IPS-NIHi11 (cell line): ENCODE measurements at regions not wholly inside any gene's neighbourhood (a gene's known extent, or its start where the extent isn't known, plus 50 kb on each side); places are given as distances from the start of the nearest gene placed in this dataset.

Source experiments
- DNase-seq: peaks from one replicate; pipeline ENCODE4 v3.0.0; 2012; ENCODE audit warnings: mixed read lengths, low spot score

- no peak for DNase-seq
Measured at GRCh38 chr10:10126218-10126617, 891.5 kb upstream of the CELF2 start.

- no peak for DNase-seq
Measured at GRCh38 chr10:10128387-10128786, 889.3 kb upstream of the CELF2 start.

- no peak for DNase-seq
Measured at GRCh38 chr10:10130686-10131085, 887.0 kb upstream of the CELF2 start.

GRCh38 chr10:10132009-10132408 is 885.7 kb upstream of the CELF2 start:
- DNase-seq = no peak

- DNase-seq = no peak
Measured at GRCh38 chr10:10133281-10133680, 884.4 kb upstream of the CELF2 start.

GRCh38 chr10:10138685-10139084 is 879.0 kb upstream of the CELF2 start:
- no peak for DNase-seq

GRCh38 chr10:10141782-10142382 is 875.8 kb upstream of the CELF2 start:
- no peak for DNase-seq

GRCh38 chr10:10146604-10147003 is 871.1 kb upstream of the CELF2 start:
- no peak for DNase-seq

- DNase-seq = no peak
Measured at GRCh38 chr10:10149899-10150298, 867.8 kb upstream of the CELF2 start.

GRCh38 chr10:10156917-10157600 is 860.6 kb upstream of the CELF2 start:
- no peak for DNase-seq

- DNase-seq = no peak
Measured at GRCh38 chr10:10160821-10161312, 856.8 kb upstream of the CELF2 start.

- no peak for DNase-seq
Measured at GRCh38 chr10:10164848-10165247, 852.8 kb upstream of the CELF2 start.

- DNase-seq = peak; percentile 14
Measured at GRCh38 chr10:10165415-10165814, 852.3 kb upstream of the CELF2 start.

GRCh38 chr10:10178476-10178875 is 839.2 kb upstream of the CELF2 start:
- DNase-seq = no peak

- DNase-seq = no peak
Measured at GRCh38 chr10:10193848-10194247, 823.8 kb upstream of the CELF2 start.

GRCh38 chr10:10196701-10197100 is 821.0 kb upstream of the CELF2 start:
- DNase-seq = no peak

- DNase-seq = no peak
Measured at GRCh38 chr10:10197423-10197822, 820.2 kb upstream of the CELF2 start.

GRCh38 chr10:10198363-10198762 is 819.3 kb upstream of the CELF2 start:
- no peak for DNase-seq

GRCh38 chr10:10204415-10204814 is 813.3 kb upstream of the CELF2 start:
- no peak for DNase-seq

- no peak for DNase-seq
Measured at GRCh38 chr10:10205906-10206305, 811.8 kb upstream of the CELF2 start.

GRCh38 chr10:10207538-10207937 is 810.1 kb upstream of the CELF2 start:
- no peak for DNase-seq

- DNase-seq = no peak
Measured at GRCh38 chr10:10208196-10208595, 809.5 kb upstream of the CELF2 start.

GRCh38 chr10:10209167-10209566 is 808.5 kb upstream of the CELF2 start:
- DNase-seq = no peak

- DNase-seq = no peak
Measured at GRCh38 chr10:10211409-10211808, 806.3 kb upstream of the CELF2 start.
